GM12878 (cell line): ENCODE measurements at regions not wholly inside any gene's neighbourhood (a gene's known extent, or its start where the extent isn't known, plus 50 kb on each side); places are given as distances from the start of the nearest gene placed in this dataset.

ENCODE experiments used
- ETV6 ChIP-seq, 2 experiments: fragments of 450-650 bp in 1 of 2; IDR thresholded peaks in 1 of 2; conservative IDR thresholded peaks in 1 of 2; 2 replicates each; pipeline ENCODE4 v1.6.1; 2014; ENCODE audit warnings: antibody characterized with exemption in 1 of 2, borderline replicate concordance in 1 of 2, low read depth in 1 of 2, mild to moderate bottlenecking in 1 of 2, moderate library complexity in 1 of 2
- FOXK2 ChIP-seq: fragments of 450-650 bp; IDR thresholded peaks from 2 replicates; pipeline ENCODE4 v1.6.1; 2017; ENCODE audit warnings: mild to moderate bottlenecking, moderate library complexity
- HDAC2 ChIP-seq: fragments of 200-600 bp; sonication (generic); IDR thresholded peaks from 2 replicates; pipeline ENCODE4 v1.6.1; 2017
- IRF4 ChIP-seq: IDR thresholded peaks from 2 replicates; pipeline ENCODE4 v1.6.1; 2011; ENCODE audit warnings: low read depth, low read length
- JUND ChIP-seq: IDR thresholded peaks from 2 replicates; pipeline ENCODE4 v1.6.1; 2012; ENCODE audit warnings: low read depth, mild to moderate bottlenecking, low read length, improper control_type of control experiment, moderate library complexity
- MEF2B ChIP-seq: fragments of 450-650 bp; IDR thresholded peaks from 2 replicates; pipeline ENCODE4 v1.6.1; 2018; ENCODE audit warnings: mild to moderate bottlenecking, moderate library complexity; ENCODE audit not compliant: partially characterized antibody, poor library complexity, severe bottlenecking
- NFIC ChIP-seq: IDR thresholded peaks from 2 replicates; pipeline ENCODE4 v1.6.1; 2012; ENCODE audit warnings: low read depth, mild to moderate bottlenecking, inconsistent platforms, low read length, moderate library complexity
- NFYA ChIP-seq: IDR thresholded peaks from 2 replicates; pipeline ENCODE4 v1.6.1; 2011; ENCODE audit warnings: low read depth, mild to moderate bottlenecking, low read length, improper control_type of control experiment, borderline replicate concordance
- RAD21 ChIP-seq: IDR thresholded peaks from 2 replicates; pipeline ENCODE4 v1.6.1; 2011; ENCODE audit warnings: mild to moderate bottlenecking, low read depth, low read length, moderate library complexity; ENCODE audit not compliant: insufficient read depth
- SKIL ChIP-seq: fragments of 450-650 bp; IDR thresholded peaks from 2 replicates; pipeline ENCODE4 v1.6.1; 2017; ENCODE audit warnings: mild to moderate bottlenecking, low read depth, inconsistent platforms; ENCODE audit not compliant: poor library complexity, severe bottlenecking
- SP1 ChIP-seq: IDR thresholded peaks from one replicate; pipeline ENCODE4 v1.6.1; 2011; ENCODE audit warnings: low read depth, low read length
- ZNF217 ChIP-seq: fragments of 450-650 bp; IDR thresholded peaks from 2 replicates; pipeline ENCODE4 v1.6.1; 2017; ENCODE audit warnings: antibody characterized with exemption, mild to moderate bottlenecking
- TF ChIP-seq, protein P1 (sequence below): fragments of 450-650 bp; IDR thresholded peaks from 2 replicates; pipeline ENCODE4 v1.6.1; 2017; ENCODE audit warnings: mild to moderate bottlenecking, moderate library complexity

DNA sequence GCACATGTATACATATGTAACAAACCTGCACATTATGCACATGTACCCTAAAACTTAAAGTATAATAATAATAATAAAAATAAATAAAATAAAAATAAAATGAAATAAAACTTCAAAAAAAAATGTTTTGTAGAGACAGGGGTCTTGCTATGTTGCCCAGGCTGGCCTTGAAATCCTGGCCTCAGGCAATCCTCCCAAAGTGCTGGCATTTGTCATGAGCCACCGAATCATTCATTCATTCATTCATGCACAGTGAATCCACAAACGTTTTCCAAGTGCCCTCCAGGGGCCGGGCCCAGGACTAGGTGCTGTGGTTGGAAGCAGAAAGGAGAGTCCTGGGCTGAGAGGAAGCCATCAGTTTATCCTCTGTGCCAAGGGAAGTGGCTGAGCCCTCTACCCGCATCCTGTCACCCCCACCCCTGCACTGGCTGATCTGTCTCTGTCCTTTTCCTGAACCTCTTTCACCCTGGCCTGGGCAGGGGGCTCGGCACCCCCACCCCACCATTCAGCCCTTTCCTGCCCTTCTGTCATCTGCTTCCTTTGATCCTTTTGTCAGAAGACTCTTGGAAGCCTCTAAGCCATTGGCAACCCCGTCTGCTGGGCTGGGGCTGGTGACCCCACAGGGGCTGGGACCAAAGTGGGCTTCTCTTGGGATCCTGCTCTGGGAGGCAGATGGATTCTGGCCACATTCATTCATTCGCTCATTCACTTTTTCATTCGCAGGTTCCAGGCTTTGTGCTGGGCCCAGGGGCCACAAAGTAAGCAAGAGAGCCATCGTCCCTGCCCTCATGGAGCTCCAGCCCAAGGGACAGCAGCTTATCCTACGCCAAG is 84.3 kb downstream of the IGLL1 start (continued):
- no peak for TF ChIP-seq NFYA
- no peak for TF ChIP-seq RAD21
- TF ChIP-seq SP1: no peak
- TF ChIP-seq FOXK2: no peak
- TF ChIP-seq SKIL: no peak
- no peak for TF ChIP-seq NFIC
- TF ChIP-seq, protein P1, sequence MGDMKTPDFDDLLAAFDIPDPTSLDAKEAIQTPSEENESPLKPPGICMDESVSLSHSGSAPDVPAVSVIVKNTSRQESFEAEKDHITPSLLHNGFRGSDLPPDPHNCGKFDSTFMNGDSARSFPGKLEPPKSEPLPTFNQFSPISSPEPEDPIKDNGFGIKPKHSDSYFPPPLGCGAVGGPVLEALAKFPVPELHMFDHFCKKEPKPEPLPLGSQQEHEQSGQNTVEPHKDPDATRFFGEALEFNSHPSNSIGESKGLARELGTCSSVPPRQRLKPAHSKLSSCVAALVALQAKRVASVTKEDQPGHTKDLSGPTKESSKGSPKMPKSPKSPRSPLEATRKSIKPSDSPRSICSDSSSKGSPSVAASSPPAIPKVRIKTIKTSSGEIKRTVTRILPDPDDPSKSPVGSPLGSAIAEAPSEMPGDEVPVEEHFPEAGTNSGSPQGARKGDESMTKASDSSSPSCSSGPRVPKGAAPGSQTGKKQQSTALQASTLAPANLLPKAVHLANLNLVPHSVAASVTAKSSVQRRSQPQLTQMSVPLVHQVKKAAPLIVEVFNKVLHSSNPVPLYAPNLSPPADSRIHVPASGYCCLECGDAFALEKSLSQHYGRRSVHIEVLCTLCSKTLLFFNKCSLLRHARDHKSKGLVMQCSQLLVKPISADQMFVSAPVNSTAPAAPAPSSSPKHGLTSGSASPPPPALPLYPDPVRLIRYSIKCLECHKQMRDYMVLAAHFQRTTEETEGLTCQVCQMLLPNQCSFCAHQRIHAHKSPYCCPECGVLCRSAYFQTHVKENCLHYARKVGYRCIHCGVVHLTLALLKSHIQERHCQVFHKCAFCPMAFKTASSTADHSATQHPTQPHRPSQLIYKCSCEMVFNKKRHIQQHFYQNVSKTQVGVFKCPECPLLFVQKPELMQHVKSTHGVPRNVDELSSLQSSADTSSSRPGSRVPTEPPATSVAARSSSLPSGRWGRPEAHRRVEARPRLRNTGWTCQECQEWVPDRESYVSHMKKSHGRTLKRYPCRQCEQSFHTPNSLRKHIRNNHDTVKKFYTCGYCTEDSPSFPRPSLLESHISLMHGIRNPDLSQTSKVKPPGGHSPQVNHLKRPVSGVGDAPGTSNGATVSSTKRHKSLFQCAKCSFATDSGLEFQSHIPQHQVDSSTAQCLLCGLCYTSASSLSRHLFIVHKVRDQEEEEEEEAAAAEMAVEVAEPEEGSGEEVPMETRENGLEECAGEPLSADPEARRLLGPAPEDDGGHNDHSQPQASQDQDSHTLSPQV: no peak
- TF ChIP-seq MEF2B: no peak
- no peak for TF ChIP-seq JUND
- no peak for TF ChIP-seq IRF4
- TF ChIP-seq HDAC2: no peak
- no peak for TF ChIP-seq ETV6 (conservative IDR thresholded peaks at IDR 0.05 in 1 of 2, IDR thresholded peaks at IDR 0.05 in 1 of 2; ENCODE audit: borderline replicate concordance in 1 of 2, low read depth in 1 of 2)
- TF ChIP-seq ZNF217: no peak
